NCI-H2081 (cell line): ENCODE measurements at regions not wholly inside any gene's neighbourhood (a gene's known extent, or its start where the extent isn't known, plus 50 kb on each side); places are given as distances from the start of the nearest gene placed in this dataset.

Experiments
- DNase-seq, 2 experiments: peaks; one replicate each; lab custom pipeline; 2025; lab: John Stamatoyannopoulos, UW

DNA sequence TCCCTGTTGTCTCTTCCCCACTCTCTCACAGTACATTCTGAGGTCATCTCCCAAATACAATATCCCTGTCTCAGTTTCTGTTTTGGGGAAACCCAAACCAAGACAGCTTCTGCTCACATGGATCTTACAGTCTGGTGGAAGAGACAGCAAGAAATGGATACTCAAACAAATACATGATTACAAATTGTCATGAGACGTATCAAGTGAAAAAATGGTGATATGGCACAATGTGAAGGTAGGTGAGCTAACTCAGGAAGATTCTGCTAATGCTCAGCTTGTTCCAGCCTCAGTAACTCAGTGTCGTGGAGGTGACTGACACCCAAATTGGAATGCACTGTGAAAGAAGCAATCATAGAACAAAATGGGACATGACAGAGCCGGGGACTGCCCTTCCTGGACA, 68.3 kb downstream of the CHST1 start:
- DNase-seq = no peak

DNA sequence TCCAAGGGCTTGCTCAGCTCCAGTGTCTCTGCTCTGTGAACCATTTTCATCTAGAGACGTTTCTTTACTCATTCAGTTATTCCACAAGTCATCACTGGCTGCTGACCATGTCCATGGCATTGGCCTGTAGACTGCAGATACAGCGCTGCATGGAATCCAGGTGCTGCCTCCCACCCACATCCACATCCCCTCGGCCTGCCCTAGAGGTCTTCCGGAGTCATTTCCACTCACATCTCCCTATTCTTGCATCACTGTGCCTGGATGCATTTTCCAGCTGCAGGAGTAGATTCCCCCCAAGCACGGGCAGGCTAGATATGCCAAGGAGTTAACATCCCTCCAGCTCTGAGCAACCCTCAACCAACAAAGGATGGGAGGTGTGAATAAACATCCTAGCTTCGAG, 68.9 kb downstream of the CHST1 start:
- no peak for DNase-seq

DNA sequence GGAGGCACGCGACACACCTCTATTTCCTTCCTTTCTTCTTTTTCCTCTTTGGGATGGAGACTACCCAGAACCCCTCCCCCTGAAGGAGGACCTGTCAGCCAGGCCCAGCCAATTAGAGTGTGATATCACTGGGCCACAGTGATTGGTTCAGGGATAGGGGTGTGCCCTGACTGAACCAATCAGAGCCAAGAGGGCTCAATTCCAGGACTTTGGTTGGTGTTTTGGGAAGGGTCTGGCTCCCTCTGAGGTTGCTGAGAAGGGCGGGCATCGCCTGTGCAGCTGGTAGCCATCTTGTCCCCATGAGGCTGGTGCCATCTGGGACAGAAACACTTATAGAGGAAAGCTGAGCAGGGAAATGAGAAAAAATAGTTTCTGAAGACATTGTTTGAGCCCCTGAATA, 71.4 kb downstream of the CHST1 start:
- DNase-seq = peak in 1 of 2 experiments; percentile 27

DNA sequence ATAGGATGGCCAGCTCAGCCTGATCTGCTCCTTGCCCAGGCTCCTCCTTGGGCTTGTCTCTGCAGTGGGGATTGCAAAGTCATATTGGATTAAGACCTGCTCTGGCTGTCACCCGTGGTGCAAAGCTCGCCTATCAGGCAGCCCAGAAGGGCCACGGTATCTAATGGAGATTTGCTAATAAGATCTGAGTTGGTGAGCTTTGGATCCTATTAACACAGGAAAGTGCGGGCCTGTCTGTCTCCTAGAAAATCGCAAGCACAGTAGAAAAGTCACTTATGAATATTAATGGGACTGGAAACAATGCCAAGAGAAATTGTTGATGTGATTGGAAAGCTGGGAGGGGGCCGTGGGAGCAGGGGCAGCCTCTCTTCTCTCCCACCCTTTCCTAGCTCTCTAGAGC, 72.8 kb downstream of the CHST1 start:
- no peak for DNase-seq

DNA sequence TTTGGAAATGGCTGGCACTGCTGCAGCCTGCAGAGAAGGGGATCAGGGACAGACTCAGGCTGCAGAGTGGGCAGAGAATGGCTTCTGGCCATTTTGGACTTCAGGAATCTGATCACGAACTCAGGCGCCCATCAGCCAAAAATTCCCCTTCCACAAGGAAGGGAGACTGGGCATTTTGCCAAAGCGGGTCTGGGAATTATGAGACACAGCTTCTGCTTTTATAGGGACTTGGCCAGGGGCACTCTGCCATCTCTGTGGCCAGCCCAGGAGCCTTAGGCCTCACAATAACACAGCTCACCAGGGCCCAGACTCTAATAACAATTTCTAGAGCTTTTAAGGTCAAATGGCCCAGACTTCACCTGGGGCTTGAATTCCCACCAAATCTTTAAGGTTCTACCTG, 74.7 kb downstream of the CHST1 start:
- peak in 1 of 2 experiments; percentile 14 for DNase-seq

DNA sequence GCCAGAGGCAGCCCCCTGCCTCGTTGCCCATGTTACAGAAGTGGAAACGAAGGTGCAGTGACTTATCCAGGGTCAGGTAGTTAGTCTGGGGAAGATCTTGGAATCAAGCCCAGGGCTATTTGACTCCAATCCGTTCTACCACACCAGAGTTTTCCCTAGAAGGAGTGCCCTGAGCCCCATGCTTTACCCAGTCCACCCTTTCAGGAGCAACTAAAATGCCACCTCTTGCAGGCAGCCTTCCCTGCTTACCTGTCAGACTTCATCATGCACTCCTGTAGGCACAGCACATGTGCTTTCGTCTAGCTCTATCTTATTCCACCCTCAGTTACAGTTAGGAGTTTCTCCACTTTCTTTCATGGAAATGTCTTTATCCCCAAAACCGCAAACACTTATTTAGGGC, 80.2 kb downstream of the CHST1 start:
- DNase-seq = no peak

DNA sequence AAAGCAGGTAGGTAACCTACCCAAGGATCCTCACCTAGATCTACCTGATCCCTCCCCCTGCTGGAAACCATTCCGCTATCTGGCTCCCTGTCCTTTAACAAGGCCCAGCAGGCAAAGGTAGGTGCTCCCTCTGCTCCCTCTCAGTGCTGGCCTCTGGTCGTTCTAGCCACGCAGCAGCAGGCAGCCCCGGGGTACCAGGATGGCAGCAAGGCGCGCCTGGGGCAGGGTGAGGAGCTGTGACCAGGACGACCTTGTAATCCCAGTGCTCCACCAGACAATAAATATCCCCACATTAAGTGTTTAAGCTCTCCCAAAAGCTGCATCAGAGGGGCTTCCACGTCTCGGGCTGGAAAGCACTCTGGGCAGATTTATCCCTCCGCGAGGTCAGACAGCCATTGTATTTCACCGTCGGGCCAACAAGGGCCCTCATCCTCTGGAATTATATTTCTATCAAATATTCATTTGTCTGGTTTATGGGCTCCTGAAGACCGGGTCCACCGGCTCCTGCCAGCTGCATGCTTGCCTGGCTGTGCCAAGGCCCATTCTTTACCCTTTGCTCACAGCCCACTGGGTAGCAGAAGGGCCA, 81.3 kb downstream of the CHST1 start:
- DNase-seq = no peak

DNA sequence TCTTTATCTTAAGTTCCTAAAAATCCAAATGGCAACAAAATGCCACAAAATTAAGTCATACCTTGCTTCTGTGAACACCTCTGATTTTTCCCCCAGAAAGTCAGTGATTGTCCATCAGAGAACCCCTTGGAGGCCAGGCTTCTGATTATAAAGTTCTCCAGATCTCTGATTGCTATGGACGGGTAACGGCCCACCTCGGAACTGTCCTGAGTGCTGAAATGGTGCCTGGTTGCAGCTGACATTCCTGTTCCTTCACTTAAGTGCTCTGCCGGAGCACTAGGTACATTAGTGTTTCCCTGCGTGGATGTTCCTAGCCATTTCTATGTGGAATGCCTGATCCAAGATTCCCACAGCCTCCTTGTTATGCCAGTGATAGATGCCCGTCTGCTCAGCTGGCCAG, 85.0 kb downstream of the CHST1 start:
- DNase-seq = no peak

DNA sequence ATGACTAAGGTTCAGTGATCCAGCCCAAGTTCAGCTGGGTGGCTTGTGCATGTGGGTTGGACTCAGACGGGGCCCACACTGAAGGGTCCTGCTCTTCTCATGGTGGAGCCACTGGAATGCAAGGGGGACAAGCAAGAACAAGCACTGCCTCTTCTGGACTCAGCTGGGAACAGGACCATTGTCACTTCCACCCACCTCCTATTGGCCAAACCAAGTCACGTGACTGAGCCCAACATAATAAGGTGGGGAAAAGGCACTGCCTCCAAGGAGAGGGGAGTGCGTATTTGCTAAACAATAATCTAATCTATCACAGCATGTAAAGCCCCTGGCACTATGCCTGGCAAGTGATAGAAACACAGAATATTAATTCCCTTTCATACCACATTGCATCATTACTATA, 87.1 kb downstream of the CHST1 start:
- peak in 1 of 2 experiments; percentile 38 for DNase-seq

DNA sequence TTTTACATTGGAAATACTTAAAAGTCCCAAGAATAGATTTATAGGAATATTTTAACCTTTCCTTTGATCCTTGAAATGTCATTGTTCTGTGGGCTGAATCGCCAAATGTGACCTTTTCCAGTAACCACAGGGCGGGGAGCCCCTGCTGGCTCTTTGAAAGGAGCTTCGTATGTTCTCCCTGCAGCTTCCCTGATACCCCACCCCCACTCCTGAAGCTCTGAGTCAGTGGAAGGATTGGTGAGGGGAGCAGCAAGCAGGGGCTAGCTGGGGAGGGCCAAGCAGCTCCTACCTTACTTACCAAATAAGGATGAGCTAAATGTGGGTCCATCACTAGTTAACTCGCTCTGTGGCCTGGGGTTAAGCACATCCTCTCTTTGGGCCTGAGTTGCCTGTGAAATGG, 87.7 kb downstream of the CHST1 start:
- DNase-seq = no peak

DNA sequence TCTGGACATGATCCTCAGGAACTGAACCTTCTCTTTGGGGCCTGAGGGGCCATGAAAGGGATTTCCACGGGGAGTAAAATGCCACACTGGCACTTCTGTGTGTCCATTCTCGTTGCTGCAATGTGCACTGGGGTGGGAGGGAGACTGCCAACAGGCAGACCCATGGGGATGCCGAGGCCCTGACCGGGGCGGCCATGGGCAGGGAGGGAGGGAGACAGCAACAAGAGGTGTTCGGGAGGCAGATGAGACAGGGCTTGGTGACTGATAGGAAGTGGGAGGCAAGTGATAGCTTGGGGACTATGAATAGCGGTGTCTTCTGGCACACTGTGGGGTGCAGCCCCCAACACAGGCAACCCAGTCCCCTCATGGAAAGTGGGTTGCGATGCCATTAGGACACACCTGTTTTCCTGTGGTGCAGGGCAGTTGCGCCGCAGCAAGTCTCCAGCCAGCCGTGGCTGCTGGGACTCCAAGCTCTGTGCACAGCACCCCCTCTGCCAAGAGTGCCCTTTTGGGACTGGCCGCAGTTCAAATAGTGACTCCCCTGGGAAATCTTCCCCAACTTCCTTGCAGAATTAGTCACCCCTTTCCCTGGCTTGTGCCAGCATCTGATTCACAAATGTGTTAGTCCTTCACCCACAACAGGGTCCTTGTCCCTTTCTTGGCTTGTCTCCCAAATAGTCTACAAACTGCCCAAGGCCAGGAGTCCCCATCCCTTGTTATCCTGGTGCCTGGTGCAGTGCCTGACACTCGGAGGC, 88.8 kb downstream of the CHST1 start:
- DNase-seq = no peak

DNA sequence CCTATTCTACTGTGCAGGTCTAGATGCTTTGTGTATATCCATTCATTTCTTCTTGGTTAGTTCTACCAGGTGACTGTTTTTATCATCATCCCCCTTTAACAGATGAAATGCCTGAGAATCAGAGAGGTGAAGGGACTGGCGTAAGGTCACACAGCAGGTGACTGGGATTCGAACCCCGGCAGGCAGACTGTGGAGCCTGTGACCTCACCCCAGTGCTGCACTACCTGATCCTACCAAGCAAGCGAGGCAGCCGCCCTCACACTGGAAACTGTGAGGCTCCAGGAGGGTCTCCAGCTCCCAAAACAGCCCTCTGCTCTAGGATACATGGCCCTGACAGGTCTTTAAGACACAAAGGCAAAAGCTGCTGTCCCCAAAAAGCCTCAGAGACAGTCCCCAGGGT, 91.7 kb downstream of the CHST1 start:
- DNase-seq = no peak

DNA sequence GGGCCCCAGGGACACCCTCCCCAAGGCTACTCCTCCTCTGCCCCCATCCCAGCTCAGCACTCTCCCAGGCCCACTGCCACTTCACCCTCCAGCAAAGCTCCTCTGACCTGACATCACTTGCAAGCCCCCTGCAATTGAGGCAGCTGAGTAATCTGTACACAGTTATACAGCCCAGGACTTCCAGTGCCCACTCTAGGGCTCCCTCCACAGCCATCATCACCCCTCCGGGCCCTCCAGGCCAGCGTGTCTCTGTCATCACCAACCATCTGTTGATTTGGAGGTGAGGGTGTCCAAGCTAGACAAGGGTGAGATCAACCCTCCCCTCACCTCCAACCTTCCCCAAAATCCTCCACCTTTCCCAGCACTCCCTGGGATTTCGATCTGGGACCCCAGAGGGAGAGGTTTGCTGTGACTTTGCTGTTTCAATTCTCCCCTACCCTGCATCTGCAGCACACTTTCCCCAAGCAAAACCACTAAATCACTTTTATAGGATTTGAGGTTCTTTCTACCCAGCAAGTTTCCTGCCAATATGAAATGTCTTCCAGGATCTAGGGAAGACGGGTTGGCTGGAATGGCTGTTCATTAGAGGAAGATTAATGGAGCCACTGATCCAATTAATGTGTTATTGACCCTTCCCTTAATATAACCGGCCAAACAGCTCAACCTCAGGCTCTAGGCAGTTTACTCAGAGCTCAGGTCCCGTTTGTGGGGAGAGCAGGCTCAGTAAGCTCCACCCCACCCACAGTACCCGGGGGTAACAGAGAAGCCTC, 92.9 kb downstream of the CHST1 start:
- DNase-seq = no peak

DNA sequence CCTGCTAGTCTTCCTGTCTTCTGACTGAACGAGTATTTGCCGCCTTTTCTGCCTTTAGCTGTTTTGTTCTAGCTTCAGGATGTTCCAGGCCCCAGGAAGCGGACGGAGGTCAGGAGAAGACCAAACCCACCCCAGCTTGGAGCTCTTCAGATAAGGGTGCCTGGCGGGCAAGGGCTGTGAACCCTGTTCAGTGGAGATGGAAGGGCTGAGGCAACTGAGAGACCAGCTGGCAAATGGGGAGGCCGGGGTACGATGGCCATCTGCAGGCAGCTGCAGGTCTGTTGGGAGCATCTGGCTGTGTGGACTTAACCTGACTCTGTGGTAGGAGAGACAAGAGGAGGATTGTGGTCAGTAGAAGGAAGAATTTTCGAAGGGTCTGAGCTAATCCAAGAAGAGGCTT, 95.6 kb downstream of the CHST1 start:
- no peak for DNase-seq

DNA sequence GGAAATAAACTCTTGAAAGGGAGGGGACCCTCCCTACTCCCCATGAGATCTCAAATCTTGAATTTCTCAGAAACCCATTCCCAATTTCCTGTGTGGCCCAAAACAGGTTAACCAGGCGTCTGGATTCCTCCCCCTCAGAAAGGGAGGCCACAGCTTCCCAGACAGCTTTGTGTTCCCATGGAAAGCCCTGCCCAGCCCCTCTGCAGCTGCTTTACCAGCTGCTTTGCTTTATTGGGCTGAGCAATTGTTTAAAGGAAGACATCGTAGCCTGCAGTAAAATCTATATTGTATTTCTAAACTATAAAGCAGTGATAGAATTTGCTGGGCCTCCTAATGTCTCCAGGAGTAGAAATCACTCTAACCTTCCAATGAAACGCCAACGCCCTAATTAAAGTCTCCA, 97.4 kb downstream of the CHST1 start:
- DNase-seq = no peak

DNA sequence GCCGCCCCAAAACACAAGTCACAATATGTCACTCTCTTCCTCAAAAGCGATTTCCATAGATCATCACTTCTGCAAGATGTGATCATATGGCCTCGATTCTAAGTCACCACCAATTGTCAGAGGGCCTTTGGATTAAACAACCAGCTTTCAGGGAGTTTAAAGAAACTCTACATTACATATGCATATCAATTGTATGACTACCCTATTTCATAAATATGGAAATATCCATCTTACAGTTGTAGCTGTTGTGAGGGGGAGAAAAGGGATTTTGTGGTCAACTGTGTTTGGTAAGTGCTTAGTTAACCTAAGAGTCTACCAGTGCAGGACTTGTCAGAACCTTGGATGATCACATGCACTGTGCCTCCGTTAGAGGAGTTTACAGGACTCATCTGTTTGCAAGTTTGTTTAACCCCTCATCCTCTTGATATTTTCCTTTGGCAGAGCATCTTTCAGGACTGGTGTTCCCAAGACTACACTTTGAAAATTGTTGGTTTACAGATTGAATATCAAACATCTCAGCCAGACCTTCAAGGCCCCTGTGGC, 99.9 kb downstream of the CHST1 start:
- DNase-seq = no peak

DNA sequence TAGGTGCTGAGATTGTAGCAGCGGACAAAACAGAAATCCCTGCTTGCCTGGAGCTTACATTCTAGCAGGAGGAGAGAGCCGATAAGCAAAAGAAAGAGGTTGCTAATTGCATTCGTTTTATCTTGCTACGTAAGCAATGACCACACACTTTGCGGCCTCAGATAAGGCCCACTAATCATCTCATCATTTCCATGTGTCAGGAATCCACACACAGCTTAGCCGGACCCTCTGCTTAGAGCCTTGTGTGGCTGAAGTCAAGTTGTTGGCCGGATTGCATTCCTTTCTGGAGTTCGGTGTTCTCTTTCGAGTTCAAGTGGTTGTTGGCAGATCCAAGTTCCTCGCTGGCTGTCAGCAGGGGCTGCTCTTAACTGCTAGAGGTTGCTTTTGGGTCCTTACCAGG, 101.6 kb downstream of the CHST1 start:
- no peak for DNase-seq

DNA sequence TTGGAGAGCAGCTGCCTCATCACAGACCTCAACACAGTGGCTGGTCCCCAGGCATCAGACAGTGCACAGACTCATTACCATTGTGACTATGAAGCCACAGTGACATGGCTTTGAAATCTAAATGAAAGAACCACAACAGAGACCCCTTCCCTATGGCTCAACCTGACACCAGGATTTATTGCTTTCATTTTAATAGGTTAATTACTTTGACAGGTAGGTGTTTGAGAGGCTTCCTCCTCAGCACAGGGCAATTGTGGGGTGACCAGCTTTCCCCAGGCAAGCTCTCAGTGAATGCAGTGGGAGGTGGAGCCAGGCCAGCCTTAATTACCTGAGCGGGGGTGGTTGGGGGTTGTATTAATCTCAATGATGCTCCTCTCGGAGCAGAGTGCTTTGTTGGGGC, 102.3 kb downstream of the CHST1 start:
- no peak for DNase-seq

DNA sequence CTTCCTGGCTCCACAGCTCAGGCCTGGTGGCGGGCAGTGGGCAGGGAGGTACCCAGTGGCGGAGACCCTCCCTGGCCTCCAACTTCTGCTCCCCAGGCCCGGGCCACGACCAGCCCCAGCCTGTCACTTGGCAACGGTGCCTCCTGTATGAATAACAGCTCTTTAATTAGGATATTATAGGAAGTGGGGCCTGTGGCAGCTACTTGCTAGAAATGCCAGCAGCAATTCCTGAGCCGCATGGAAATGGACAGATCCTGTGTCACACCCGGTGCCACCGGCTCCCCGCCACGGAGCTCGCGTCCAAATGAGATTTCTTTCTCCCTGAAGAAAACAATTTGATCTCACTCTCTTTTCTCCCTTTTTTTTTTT, 104.5 kb downstream of the CHST1 start:
- no peak for DNase-seq

DNA sequence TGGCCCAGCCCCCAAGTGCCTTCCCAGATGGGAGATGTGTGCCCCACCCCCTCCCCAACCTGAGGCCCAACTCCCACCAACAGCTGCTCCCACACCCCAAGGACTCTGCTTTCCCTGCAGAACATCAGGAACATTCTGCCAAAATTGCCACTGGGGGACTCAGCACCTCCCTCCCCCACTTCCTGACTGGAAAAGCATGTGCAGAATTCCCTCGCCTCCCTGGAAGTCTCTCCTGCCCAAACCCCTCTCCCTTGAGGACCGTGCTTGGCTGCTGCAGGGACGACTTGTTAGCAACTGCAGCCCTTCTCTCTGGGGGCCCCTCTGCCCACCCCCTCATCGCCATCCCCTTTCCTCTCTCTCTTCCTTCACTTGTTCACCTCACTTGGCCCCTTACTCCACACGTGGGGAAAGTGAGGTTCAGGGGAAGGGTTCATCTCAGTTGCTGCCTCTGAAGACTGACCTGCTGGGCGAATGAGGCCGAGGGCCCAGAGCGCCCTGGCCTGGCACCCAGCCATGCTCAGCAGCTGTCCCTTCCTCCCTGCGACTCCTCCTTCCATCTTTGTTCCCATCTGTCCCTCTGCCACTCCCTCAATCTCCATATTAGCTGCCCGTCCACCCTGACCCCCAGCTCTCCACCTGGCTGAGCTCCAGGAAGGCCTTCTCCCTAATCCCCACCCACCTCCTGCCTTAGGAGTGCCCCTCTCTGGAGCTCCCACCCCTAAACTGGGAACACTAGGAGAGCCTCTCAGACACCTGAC, 105.1 kb downstream of the CHST1 start:
- DNase-seq = no peak

DNA sequence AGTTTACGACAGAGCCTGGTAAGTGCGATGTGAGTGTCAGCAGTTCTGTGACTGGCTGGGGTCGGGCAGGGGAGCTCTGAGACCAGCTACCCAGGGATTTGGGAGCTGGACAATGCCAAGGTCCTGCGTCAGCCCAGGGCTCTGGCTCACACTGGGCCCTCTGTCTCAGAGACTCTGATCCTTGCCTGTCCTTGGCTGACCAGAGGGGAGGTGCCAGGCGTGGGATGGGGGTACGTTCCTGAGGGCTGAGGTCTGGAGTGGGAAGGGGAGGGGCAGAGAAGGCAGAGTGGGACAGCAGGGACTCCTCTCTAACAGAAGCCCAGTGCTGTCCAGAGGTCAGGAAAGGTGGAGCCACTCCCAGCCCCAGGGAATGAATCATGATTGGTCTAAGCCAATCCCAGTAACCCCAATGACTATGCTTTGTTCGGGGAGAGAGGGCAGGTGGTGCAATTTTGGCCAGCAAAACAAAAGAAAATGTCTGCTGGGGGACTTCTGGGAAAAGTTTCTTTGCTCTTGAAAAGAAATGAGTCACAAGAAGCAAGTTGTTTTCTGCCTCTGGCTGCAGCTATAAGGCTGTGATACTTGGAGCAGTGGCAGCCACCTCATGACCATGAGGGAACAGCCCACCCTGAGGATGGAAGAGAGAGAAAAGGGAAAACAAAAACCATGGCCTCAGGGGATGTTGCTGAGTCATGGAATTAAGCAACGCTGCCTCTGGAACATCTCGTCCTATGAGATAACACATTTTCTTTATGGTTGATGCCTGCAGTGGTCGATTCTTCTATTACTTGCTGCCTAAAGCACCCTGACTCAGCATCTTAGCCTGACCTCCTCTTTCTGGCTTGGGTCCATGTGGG, 108.3 kb downstream of the CHST1 start:
- no peak for DNase-seq
